ENCODE measurements at regions not wholly inside any gene's neighbourhood (a gene's known extent, or its start where the extent isn't known, plus 50 kb on each side); places are given as distances from the start of the nearest gene placed in this dataset.

DNA sequence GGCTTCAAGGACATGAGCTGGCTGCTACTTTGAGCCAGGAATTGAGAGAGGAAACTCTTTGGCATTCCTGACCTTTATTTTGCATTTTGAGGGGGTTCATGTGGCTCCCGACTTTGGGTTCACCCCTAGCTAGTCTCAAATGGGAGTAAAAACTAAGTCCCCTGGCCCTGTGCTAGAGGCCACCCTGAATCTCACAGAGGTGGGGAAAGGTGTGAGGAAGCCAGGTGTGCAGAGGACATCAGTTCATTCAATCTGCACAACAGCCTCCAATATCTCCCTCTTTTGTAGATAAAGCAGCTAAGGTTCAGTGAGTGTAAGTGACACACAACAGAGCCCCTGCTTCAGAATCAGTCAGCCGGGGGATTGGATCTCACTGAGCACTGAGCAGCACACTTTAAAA lies 325.7 kb downstream of the DCDC2C start:
- ChIA-PET POLR2A (no interaction called here), CTCF (interaction anchor here (1.6 to 1.9 kb wide), 2 partner anchors 9 to 11 kb away, joined by 3 to 5 read pairs; no protein-coding TSS in a partner anchor)
- no peak for FAIRE-seq
- no peak for DNase-seq (ENCODE audit: low read depth in 1 of 2, low spot score in 1 of 2)
- H3K9me3 ChIP-seq: no peaks in the 10 kb centered on the region
- no peak overlapping the region for H3K4me2 ChIP-seq
- TF ChIP-seq TP53 (CRISPR knock-in tag; IDR thresholded peaks at IDR 0.05) (no peak), ZSCAN20 (CRISPR knock-in tag; IDR thresholded peaks at IDR 0.05) (no peak), CHD2 (IDR thresholded peaks at IDR 0.05; ENCODE audit: low read length, partially characterized antibody) (no peak), ZNF302 (CRISPR knock-in tag; IDR thresholded peaks at IDR 0.05) (no peak), MYC (IDR thresholded peaks at IDR 0.05; ENCODE audit: borderline replicate concordance, low read length) (no peak), ESRRA (IDR thresholded peaks at IDR 0.05; ENCODE audit: borderline replicate concordance, low read length) (no peak), ZFP36 (IDR thresholded peaks at IDR 0.05; ENCODE audit: borderline replicate concordance, partially characterized antibody) (no peak), CBX8 (IDR thresholded peaks at IDR 0.05) (no peak), HOXB5 (CRISPR knock-in tag; IDR thresholded peaks at IDR 0.05) (no peak)
- TF ChIP-seq, protein P1, sequence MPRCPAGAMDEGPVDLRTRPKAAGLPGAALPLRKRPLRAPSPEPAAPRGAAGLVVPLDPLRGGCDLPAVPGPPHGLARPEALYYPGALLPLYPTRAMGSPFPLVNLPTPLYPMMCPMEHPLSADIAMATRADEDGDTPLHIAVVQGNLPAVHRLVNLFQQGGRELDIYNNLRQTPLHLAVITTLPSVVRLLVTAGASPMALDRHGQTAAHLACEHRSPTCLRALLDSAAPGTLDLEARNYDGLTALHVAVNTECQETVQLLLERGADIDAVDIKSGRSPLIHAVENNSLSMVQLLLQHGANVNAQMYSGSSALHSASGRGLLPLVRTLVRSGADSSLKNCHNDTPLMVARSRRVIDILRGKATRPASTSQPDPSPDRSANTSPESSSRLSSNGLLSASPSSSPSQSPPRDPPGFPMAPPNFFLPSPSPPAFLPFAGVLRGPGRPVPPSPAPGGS (IDR thresholded peaks at IDR 0.05): no peak
- no peak overlapping the region for H3K27ac ChIP-seq
- 39% methylated on average over 2 of the region's 2 CpGs for WGBS (ENCODE audit: missing lambda C conversion rate)
- no peak overlapping the region for H3K4me3 ChIP-seq
- H3K4me1 ChIP-seq: no peaks in the 10 kb centered on the region
- ATAC-seq: no peak

DNA sequence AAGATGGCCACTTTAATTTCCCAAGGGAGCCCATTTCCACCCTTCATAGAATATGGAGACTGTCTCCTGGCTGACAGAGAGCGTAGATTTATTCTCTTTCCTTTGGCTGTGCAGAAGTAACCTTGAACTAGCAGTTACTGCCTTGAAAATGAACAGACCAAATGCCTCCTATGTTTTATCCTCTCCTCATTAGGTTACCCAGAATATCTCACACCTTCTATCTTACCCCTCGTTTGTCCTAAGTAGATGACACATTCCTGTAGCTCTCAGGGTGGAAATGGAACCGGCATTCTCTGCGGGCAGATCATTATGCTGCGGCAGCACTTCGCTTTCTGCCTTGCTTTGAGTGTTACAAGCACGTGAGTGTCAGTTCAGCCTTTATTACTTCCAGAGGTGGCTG lies 336.5 kb downstream of the DCDC2C start:
- no peak for FAIRE-seq
- CTCF ChIA-PET: interaction anchor here (0.9 kb wide), 1 partner anchor 11 kb away, joined by 3 read pairs; no protein-coding TSS in a partner anchor
- no peak for DNase-seq (ENCODE audit: low read depth in 1 of 2, low spot score in 1 of 2)
- TF ChIP-seq MAZ (IDR thresholded peaks at IDR 0.05; ENCODE audit: borderline replicate concordance, low read depth, low read length): no peak
- H3K9me3 ChIP-seq: no peaks in the 10 kb centered on the region
- ATAC-seq: no peak
- H3K4me2 ChIP-seq: no peak overlapping the region
- POLR2A ChIA-PET: no interaction called here
- H3K4me1 ChIP-seq: no peaks in the 10 kb centered on the region
- H3K4me3 ChIP-seq: no peak overlapping the region
- H3K27ac ChIP-seq: no peak overlapping the region
- 35% methylated on average over 7 of the region's 7 CpGs for WGBS (ENCODE audit: missing lambda C conversion rate)

DNA sequence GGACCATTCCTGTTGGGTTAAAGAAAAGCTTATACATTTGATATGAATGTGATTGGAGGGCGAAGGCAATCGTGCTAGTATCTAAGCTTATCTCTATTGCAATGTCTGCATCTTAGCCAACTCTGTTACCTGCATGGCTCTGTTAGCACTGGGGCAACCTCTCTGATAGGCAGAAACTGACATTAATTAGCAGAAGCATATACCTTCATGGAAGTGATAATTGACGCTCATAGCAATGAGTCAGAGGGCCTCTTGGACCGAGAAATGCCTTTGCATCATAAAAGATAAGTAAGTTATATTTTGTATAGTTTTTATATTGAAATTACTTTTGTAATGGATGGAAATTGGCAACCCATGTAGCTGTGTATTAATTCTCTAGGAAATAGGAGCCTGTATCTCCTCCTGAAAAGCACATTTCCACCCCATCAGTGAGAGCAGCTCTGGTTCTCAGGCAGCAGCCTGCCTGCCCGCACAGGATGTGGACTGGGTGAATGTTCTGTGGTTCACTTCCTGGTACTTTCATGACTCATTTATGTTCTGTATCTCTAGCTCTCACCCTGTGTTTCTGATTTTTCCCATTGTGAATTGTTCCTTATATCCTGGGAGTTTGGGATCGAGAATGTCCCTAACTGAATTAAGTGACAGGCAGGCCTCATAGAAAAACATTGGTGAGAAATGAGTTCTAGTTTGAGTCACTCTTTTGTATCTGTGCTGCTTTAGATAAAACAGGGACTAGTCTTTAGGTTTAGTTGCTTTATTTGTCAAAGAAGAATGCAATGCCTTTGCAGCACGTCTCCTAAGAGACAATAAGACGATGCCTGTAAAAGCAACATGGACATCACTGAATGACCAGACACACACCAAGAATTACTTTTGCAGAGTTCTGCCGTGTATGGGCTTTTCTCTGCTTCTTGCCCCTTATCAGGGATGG lies 344.9 kb downstream of the DCDC2C start:
- ATAC-seq: no peak
- FAIRE-seq: no peak
- TF ChIP-seq JUNB (IDR thresholded peaks at IDR 0.05) (no peak), JUN (IDR thresholded peaks at IDR 0.05) (no peak), MAFK (IDR thresholded peaks at IDR 0.05; ENCODE audit: partially characterized antibody) (no peak), CBX8 (IDR thresholded peaks at IDR 0.05) (no peak), MAX (IDR thresholded peaks at IDR 0.05) (no peak), ZFP36 (IDR thresholded peaks at IDR 0.05; ENCODE audit: borderline replicate concordance, partially characterized antibody) (no peak), ZSCAN20 (CRISPR knock-in tag; IDR thresholded peaks at IDR 0.05) (no peak), SREBF2 (IDR thresholded peaks at IDR 0.05) (no peak), BHLHE40 (IDR thresholded peaks at IDR 0.05; ENCODE audit: low read depth, low read length) (no peak), POLR2AphosphoS2 (conservative IDR thresholded peaks at IDR 0.05; ENCODE audit: low read length) (no peak), MAZ (IDR thresholded peaks at IDR 0.05; ENCODE audit: borderline replicate concordance, low read depth, low read length) (no peak), KDM1A (IDR thresholded peaks at IDR 0.05; ENCODE audit: low read depth) (no peak), CBX2 (IDR thresholded peaks at IDR 0.05; ENCODE audit: borderline replicate concordance, low read depth) (no peak), POLR2A (IDR thresholded peaks at IDR 0.05; ENCODE audit: low read length) (no peak), HEYL (CRISPR knock-in tag; IDR thresholded peaks at IDR 0.05) (no peak), HOXA7 (CRISPR knock-in tag; IDR thresholded peaks at IDR 0.05) (no peak), REST (IDR thresholded peaks at IDR 0.05) (no peak), NFE2L2 (conservative IDR thresholded peaks at IDR 0.05; ENCODE audit: low read length) (no peak), USF2 (IDR thresholded peaks at IDR 0.05) (no peak)
- TF ChIP-seq, protein P2, sequence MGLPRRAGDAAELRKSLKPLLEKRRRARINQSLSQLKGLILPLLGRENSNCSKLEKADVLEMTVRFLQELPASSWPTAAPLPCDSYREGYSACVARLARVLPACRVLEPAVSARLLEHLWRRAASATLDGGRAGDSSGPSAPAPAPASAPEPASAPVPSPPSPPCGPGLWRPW (IDR thresholded peaks at IDR 0.05): no peak
- POLR2A ChIA-PET: no interaction called here
- Histone ChIP-seq H3K9me3 (no peaks in the 10 kb centered on the region), H3K27ac (no peak overlapping the region), H3K4me2 (no peak overlapping the region), H3K4me3 (no peak overlapping the region), H3K4me1 (no peaks in the 10 kb centered on the region)
- WGBS (ENCODE audit: missing lambda C conversion rate): 5% methylated on average over 9 of the region's 9 CpGs
- DNase-seq (ENCODE audit: low read depth in 1 of 2, low spot score in 1 of 2): no peak
- CTCF ChIA-PET: interaction anchor here (0.5 to 1.3 kb wide), 2 partner anchors 89 to 114 kb away, joined by 4 to 5 read pairs; no protein-coding TSS in a partner anchor
